Duodenal mucosa (tissue), 2 donors: ENCODE measurements at regions not wholly inside any gene's neighbourhood (a gene's known extent, or its start where the extent isn't known, plus 50 kb on each side); places are given as distances from the start of the nearest gene placed in this dataset.
"Not testable (repeated sequence)": the region's sequence is repeated elsewhere in the genome, so short reads cannot be mapped to it uniquely, and the experiment has no call there.

Experiments
- H3K27ac ChIP-seq: one replicate; pipeline ENCODE4 v1.7.0; 2013; ENCODE audit warnings: low read depth, low read length
- H3K27me3 ChIP-seq, 2 donors: one replicate each; pipeline ENCODE4 v1.7.0; 2013; ENCODE audit warnings: low read length in 2 of 2, control low read depth in 1 of 2; ENCODE audit not compliant: insufficient read depth in 2 of 2, control insufficient read depth in 1 of 2
- H3K36me3 ChIP-seq, 2 donors: one replicate each; pipeline ENCODE4 v1.7.0; 2013; ENCODE audit warnings: low read length in 2 of 2, control low read depth in 1 of 2; ENCODE audit not compliant: insufficient read depth in 2 of 2, control insufficient read depth in 1 of 2
- H3K4me1 ChIP-seq, 2 donors: one replicate each; pipeline ENCODE4 v1.7.0; 2013; ENCODE audit warnings: low read length in 2 of 2, control low read depth in 1 of 2; ENCODE audit not compliant: insufficient read depth in 2 of 2, control insufficient read depth in 1 of 2
- H3K4me3 ChIP-seq, 2 donors: one replicate each; pipeline ENCODE4 v1.7.0; 2013; ENCODE audit warnings: low read length in 2 of 2, low read depth in 1 of 2
- H3K9ac ChIP-seq, 2 donors: one replicate each; pipeline ENCODE4 v1.7.0; 2013; ENCODE audit warnings: low read length in 2 of 2, low read depth in 1 of 2
- H3K9me3 ChIP-seq, 2 donors: one replicate each; pipeline ENCODE4 v1.7.0; 2013; ENCODE audit warnings: low read length in 2 of 2, control low read depth in 1 of 2; ENCODE audit not compliant: control insufficient read depth in 1 of 2

DNA sequence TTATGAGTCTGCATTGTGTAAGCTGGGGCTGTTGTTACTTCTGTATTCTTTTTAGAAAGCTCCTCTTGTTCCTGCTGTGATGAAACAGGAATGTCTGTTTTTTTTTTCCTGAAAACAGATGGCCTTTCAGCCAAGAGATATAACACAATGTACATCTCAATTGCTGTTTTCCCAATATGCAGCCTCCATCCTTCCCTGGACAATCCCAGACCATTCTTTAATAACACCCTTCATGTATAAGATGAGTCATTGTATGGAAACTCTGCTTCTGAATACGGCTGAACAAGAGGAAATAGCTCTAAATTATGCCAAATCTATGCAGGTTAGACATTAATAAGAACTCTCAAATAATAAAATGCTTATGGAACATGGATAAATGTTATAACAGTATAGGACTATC, 60.2 kb upstream of the LRRC4C start:
- Histone ChIP-seq H3K9ac (no peak overlapping the region), H3K9me3 (no peaks in the 10 kb centered on the region), H3K36me3 (no peaks in the 10 kb centered on the region), H3K27ac (no peak overlapping the region), H3K4me3 (no peak overlapping the region), H3K4me1 (no peaks in the 10 kb centered on the region), H3K27me3 (no peaks in the 10 kb centered on the region)

- Histone ChIP-seq H3K36me3 (no peaks in the 10 kb centered on the region), H3K4me1 (no peaks in the 10 kb centered on the region), H3K4me3 (no peak overlapping the region)
Measured at GRCh38 chr11:41522391-41522790, 62.9 kb upstream of the LRRC4C start.

DNA sequence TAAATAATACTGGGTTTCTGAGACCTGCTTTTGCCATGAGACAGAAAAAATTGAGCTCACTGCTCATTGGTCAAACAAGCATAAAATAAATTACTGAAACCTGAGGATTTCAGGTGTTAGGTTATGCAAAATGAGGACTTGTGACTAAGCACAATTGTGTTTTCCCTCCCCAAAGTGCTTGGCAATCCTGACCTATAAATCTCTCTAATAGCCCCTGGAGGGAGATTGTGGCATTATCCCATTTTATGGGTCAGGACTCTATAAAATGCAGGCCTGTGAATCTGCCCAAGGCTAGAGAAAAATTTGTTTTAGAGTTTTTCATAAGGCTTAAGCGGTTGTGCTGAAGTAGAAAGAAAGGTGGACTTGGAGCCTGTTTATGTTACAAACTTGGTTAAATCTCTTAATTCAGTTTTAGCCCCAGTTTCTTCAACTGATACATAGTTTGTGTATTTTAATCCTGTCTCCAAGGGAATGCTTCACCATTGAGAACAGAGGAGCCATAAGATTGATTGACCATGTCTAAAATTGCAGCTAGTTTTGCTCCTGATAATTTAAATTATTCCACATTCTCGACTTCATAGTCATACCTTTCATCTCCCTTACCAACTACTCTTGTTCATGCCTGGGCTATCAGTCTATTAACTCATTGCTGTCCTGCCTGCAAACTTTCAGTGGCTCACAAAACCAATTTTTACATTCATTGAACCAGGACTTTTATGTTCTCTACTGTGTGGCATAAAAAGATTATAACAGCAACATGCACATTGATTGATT, 63.6 kb upstream of the LRRC4C start:
- Histone ChIP-seq H3K27me3 (no peaks in the 10 kb centered on the region), H3K36me3 (no peaks in the 10 kb centered on the region), H3K27ac (no peak overlapping the region), H3K4me3 (no peak overlapping the region), H3K9ac (no peak overlapping the region), H3K9me3 (no peaks in the 10 kb centered on the region), H3K4me1 (no peaks in the 10 kb centered on the region)

More at GRCh38 chr11:41522391-41522790, 62.9 kb upstream of the LRRC4C start:
- H3K27ac ChIP-seq, result no peak overlapping the region
- no peaks in the 10 kb centered on the region for H3K27me3 ChIP-seq
- H3K9me3 ChIP-seq, result no peaks in the 10 kb centered on the region
- H3K9ac ChIP-seq, result no peak overlapping the region

DNA sequence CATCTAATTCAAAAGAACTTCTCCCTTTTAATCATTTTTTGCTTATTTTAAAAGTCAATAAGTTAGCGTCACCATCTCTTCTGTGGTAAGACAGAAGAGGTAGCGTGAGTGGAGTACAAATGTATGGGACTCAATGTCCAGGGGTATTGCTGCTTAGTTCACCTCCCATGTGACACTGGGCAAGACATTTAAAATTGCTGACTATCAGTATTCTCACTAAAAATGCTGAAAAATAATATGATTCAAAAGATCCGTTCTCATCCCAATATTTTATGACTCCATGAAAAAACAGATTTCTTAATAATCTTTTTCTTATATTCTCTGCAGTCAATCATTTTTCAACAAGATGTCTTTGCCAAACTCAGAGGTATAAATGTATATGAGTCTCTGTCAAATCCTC, 68.1 kb upstream of the LRRC4C start:
- H3K27ac ChIP-seq, result no peak overlapping the region
- no peaks in the 10 kb centered on the region for H3K36me3 ChIP-seq
- no peak overlapping the region for H3K9ac ChIP-seq
- no peak overlapping the region for H3K4me3 ChIP-seq
- H3K4me1 ChIP-seq, result no peaks in the 10 kb centered on the region
- no peaks in the 10 kb centered on the region for H3K27me3 ChIP-seq
- H3K9me3 ChIP-seq, result no peaks in the 10 kb centered on the region

GRCh38 chr11:41532413-41532812, 73.0 kb upstream of the LRRC4C start:
- Histone ChIP-seq H3K27ac (no peak overlapping the region), H3K9ac (no peak overlapping the region), H3K9me3 (no peaks in the 10 kb centered on the region), H3K4me1 (no peaks in the 10 kb centered on the region), H3K4me3 (no peak overlapping the region), H3K36me3 (no peaks in the 10 kb centered on the region), H3K27me3 (no peaks in the 10 kb centered on the region)

GRCh38 chr11:41533761-41534160, 74.3 kb upstream of the LRRC4C start:
- no peaks in the 10 kb centered on the region for H3K36me3 ChIP-seq
- H3K9ac ChIP-seq, result no peak overlapping the region
- no peak overlapping the region for H3K27ac ChIP-seq
- H3K9me3 ChIP-seq, result no peaks in the 10 kb centered on the region
- no peaks in the 10 kb centered on the region for H3K4me1 ChIP-seq
- H3K27me3 ChIP-seq, result no peaks in the 10 kb centered on the region
- H3K4me3 ChIP-seq, result no peak overlapping the region

- Histone ChIP-seq H3K27ac (no peak overlapping the region), H3K9me3 (no peaks in the 10 kb centered on the region), H3K4me3 (no peak overlapping the region), H3K9ac (no peak overlapping the region), H3K4me1 (no peaks in the 10 kb centered on the region), H3K27me3 (no peaks in the 10 kb centered on the region), H3K36me3 (no peaks in the 10 kb centered on the region)
Measured at GRCh38 chr11:41534391-41534790, 74.9 kb upstream of the LRRC4C start.

DNA sequence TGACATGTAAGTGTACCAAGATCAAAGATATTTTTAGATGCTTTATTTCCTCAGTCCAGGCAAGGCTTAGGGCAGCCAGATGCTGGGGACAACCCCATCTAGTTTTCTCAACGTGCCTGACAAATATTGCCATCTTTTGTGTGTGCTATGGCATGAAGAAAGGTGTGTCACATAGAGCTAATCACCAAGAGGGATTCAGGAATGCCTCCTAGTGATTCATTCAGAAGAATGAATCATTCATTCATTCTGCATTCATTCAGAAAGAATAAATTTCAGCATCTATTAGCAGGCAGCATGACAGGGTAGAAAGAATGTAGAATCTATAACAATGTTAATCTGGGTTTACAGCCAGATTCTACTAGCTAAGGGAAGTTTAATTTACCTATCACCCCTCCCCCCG, 75.4 kb upstream of the LRRC4C start:
- H3K9ac ChIP-seq, result no peak overlapping the region
- no peak overlapping the region for H3K4me3 ChIP-seq
- H3K27ac ChIP-seq, result no peak overlapping the region
- H3K9me3 ChIP-seq, result no peaks in the 10 kb centered on the region
- no peaks in the 10 kb centered on the region for H3K4me1 ChIP-seq
- H3K36me3 ChIP-seq, result no peaks in the 10 kb centered on the region
- no peaks in the 10 kb centered on the region for H3K27me3 ChIP-seq

DNA sequence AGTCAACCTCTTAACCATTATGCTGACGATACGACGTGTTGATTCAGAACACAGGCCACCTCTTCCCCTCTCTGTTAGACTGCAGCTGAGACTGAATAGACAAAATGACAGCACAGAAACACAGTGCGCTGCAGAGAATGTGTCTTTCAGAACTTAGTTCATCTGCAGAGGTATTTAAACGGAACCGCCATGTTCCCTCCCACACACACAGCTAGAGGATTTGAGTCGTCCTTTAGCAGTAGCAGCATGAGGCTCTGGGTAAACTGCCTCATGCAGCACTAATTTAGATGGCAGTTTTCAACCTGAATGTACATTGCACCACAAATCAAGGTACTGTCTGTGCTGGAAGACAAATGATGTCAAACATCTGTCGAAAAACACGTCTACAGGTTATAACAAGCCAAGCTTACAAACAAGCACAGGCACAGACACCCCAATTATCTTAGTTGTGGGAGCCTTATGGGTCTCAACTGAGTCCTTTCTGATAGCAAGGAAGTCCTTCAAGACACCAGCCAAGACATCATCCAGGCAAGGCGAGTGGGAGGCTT, 76.6 kb upstream of the LRRC4C start:
- H3K4me3 ChIP-seq, result no peak overlapping the region
- no peaks in the 10 kb centered on the region for H3K36me3 ChIP-seq
- H3K27me3 ChIP-seq, result no peaks in the 10 kb centered on the region
- no peak overlapping the region for H3K27ac ChIP-seq
- no peaks in the 10 kb centered on the region for H3K4me1 ChIP-seq
- H3K9ac ChIP-seq, result no peak overlapping the region
- H3K9me3 ChIP-seq, result no peaks in the 10 kb centered on the region

DNA sequence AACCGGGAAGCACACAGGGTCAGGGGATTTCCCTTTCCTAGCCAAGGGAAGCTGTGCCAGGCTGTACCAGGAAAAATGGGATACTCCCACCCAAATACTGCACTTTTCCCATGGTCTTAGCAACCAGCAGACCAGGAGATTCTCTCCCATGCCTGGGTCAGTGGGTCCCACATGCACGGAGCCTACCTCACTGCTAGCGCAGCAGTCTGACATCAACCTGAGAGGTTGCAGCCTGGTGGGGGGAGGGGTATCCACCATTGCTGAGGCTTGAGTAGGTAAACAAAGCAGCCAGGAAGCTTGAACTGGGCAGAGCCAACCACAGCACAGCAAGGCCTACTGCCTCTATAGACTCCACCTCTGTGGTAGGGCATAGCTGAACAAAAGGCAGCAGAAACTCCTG, 85.5 kb upstream of the LRRC4C start:
- not testable (repeated sequence) for H3K9me3 ChIP-seq, H3K4me3 ChIP-seq, H3K27me3 ChIP-seq, H3K9ac ChIP-seq, H3K27ac ChIP-seq, H3K36me3 ChIP-seq, H3K4me1 ChIP-seq
